Large intestine (tissue), 3 donors: ENCODE measurements at regions not wholly inside any gene's neighbourhood (a gene's known extent, or its start where the extent isn't known, plus 50 kb on each side); places are given as distances from the start of the nearest gene placed in this dataset.

ENCODE experiments used
- DNase-seq, 2 donors: peaks; one replicate each; pipeline versions ENCODE4 v3.0.0 to v3.0.0-alpha.2; 2013
- H3K27ac ChIP-seq: one replicate; pipeline ENCODE4 v1.5.1; 2013; ENCODE audit warnings: low read length
- H3K27me3 ChIP-seq: 2 replicates; pipeline ENCODE4 v1.6.1; 2013; ENCODE audit warnings: low read length; ENCODE audit not compliant: control insufficient read depth, insufficient read depth
- H3K36me3 ChIP-seq: 2 replicates; pipeline ENCODE4 v1.6.1; 2013; ENCODE audit warnings: low read length; ENCODE audit not compliant: control insufficient read depth, insufficient read depth
- H3K4me1 ChIP-seq: one replicate; pipeline ENCODE4 v1.6.1; 2013; ENCODE audit warnings: low read length; ENCODE audit not compliant: control insufficient read depth, insufficient read depth
- H3K4me3 ChIP-seq: one replicate; pipeline ENCODE4 v1.5.1; 2013; ENCODE audit warnings: low read length
- H3K9me3 ChIP-seq: one replicate; pipeline ENCODE4 v1.6.1; 2013; ENCODE audit warnings: mild to moderate bottlenecking, low read depth, low read length, moderate library complexity; ENCODE audit not compliant: control insufficient read depth
- WGBS: methylation state at CpG from one replicate; pipeline ENCODE4 v1.1.5; 2013; ENCODE audit warnings: low lambda C conversion rate; ENCODE audit not compliant: insufficient coverage; 5-methylcytosine and 5-hydroxymethylcytosine counted together

DNA sequence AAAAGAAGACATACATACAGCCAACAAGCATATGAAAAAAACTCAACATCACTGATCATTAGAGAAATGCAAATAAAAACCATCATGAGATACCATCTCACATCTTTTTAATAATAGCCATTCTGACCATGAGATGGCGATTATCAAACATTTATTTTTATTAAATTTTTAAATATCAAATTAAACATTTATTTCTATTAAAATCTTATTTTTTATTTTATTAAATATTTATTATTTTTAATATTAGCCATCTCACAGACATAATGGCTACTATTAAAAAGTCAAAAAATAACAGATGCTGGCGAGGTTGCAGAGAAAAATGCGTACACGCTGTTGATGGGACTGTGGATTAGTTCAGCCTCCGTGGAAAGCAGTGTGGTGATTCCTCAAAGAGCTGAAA, 264.8 kb upstream of the TENM4 start:
- H3K4me3 ChIP-seq: no peak overlapping the region
- H3K9me3 ChIP-seq: peaks cover 7% of the 10 kb centered on the region
- no peaks in the 10 kb centered on the region for H3K36me3 ChIP-seq
- WGBS: 63% methylated on average over 3 of the region's 5 CpGs
- H3K27ac ChIP-seq: no peak overlapping the region
- no peaks in the 10 kb centered on the region for H3K27me3 ChIP-seq
- H3K4me1 ChIP-seq: no peaks in the 10 kb centered on the region
- DNase-seq: no peak

DNA sequence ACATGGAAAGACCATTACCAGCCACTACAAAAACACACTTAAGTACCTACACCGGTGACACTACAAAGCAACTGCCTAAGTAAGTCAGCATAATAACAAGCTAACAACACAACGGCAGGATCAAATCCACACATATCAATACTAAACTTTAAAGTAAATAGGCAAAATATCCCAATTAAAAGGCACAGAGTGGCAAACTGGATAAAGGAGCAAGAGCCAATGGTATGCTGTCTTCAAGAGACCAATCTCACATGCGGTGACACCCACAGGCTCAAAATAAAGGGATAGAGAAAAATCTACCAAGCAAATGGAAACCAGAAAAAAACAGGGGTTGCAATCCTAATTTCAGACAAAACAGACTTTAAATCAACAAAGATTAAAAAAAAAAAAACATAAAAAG, 261.5 kb upstream of the TENM4 start:
- Histone ChIP-seq H3K36me3 (no peaks in the 10 kb centered on the region), H3K4me1 (no peaks in the 10 kb centered on the region), H3K9me3 (peaks cover 7% of the 10 kb centered on the region), H3K27me3 (no peaks in the 10 kb centered on the region), H3K4me3 (no peak overlapping the region), H3K27ac (no peak overlapping the region)
- WGBS: 100% methylated on average over 1 of the region's 3 CpGs
- no peak for DNase-seq

DNA sequence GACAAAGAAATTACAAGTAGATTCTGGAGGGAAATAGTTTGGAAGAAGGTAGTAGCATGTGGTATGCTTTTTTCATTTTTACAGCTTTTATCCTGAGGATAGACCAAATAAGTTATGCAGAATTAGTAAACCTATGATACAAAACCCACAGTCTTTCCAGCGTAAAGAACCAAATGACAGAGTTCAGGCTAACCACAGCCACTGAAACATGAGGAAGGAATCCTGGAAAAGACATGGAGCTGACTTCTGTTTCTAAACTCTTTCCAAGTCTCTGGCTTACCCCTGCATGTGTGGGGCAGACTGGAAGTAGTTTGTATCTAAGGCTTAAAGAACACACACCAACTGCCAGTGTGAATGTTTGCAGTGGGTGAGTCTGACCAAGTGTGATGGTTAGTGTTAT, 258.4 kb upstream of the TENM4 start:
- 100% methylated on average over 1 of the region's 1 CpG for WGBS
- no peak for DNase-seq
- no peak overlapping the region for H3K27ac ChIP-seq

DNA sequence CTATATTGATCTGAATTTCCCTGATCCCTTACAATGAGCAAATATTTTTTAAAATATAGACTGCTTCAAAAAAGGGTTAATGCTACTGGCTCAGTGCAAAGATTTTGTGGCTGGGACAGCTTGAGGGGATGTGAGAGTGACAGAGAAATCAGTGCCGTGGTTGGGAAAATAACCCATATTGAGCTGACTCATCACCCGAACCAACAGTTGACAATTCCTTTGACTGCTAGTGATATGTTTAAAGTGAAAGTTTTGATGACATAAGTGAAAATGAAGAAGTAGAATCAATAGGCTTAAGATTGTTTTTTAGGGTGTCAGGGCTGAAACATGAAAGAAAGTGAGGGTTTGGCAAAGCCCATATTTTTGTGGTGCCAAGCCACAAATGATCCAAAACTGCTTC, 257.1 kb upstream of the TENM4 start:
- WGBS: no CpG with 5 or more reads among the region's 2 CpGs
- Histone ChIP-seq H3K27me3 (no peaks in the 10 kb centered on the region), H3K4me3 (no peak overlapping the region), H3K4me1 (no peaks in the 10 kb centered on the region), H3K9me3 (peaks cover 7% of the 10 kb centered on the region), H3K36me3 (no peaks in the 10 kb centered on the region), H3K27ac (no peak overlapping the region)
- no peak for DNase-seq

More for the DNA sequence above, 258.4 kb upstream of the TENM4 start:
- Histone ChIP-seq H3K36me3 (no peaks in the 10 kb centered on the region), H3K4me3 (no peak overlapping the region), H3K27me3 (no peaks in the 10 kb centered on the region), H3K4me1 (no peaks in the 10 kb centered on the region), H3K9me3 (peaks cover 7% of the 10 kb centered on the region)

DNA sequence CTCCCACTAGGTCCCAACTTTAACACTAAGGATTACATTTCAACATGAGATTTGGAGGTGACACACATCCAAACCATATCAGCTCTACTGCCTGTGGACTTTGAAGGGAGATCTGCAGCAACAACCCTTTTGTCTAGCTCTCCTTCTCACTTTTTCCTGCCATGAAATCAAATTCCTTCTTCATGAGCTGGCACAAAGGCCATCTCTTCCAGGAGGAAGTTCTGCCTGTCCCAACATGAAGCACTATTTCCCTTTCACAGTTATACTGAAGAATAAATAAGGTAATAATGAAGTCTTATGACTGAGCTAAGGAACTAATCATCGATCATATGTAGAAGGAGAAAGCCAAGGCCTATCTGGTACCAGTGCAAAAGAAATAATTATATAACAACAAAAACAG, 253.5 kb upstream of the TENM4 start:
- Histone ChIP-seq H3K4me1 (no peaks in the 10 kb centered on the region), H3K4me3 (no peak overlapping the region), H3K9me3 (no peaks in the 10 kb centered on the region), H3K27me3 (no peaks in the 10 kb centered on the region), H3K27ac (no peak overlapping the region), H3K36me3 (no peaks in the 10 kb centered on the region)
- 80% methylated on average over 1 of the region's 1 CpG for WGBS
- DNase-seq: no peak

DNA sequence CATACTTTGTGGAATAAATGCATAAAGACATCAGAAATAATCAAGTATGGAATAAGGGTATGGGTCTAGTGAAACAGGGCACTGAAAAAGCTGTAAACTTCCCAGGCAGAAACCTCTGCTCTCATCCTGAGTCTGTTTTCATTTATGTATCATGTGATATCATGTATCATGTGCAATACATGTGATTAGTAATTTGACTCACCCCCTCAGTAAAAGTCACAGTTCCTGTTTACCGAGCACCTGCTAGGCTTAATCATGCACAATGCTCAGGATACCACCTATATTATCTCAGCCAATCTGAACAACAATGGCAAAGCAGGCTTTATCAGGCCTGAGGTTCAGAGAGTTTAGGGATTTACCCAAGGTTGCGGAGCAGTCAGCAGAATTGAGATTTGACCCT, 250.6 kb upstream of the TENM4 start:
- H3K36me3 ChIP-seq: no peaks in the 10 kb centered on the region
- no peaks in the 10 kb centered on the region for H3K9me3 ChIP-seq
- H3K27ac ChIP-seq: no peak overlapping the region
- H3K4me1 ChIP-seq: no peaks in the 10 kb centered on the region
- WGBS: no CpG with 5 or more reads among the region's 2 CpGs
- no peak for DNase-seq
- H3K27me3 ChIP-seq: no peaks in the 10 kb centered on the region
- no peak overlapping the region for H3K4me3 ChIP-seq

DNA sequence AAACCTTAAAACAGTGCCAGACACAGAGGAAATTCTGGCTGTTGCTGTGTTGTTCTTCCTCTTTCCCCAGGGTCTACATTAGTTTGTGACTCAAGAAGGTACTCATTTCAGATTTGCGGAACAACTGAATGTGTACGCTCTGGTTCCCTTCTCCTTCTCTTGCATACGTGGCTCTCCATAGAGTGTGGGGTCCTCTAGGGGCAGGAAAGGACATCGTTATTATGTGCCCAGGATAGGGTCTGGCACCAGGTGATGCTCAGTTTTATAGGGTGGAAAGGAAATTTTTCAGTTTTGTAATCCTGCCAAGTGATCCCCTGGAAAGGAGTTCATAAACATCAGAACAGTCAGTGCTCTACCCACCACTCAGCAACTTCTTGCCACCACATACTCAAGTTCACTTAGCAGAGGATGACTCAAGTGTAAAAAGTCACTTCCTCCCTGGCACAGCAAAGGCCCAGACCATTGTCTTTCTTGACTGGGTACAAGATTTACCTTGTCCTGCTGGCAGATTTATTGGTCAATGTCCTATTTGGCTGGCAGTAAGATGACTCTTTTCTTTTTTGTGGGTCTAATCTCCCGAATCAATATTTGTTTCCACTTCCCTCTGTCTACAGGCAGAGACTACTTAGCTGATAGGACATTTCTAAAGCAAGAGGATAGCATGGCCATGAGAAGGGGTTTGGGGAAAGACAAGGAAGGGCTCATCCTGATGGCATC, 246.0 kb upstream of the TENM4 start:
- no peaks in the 10 kb centered on the region for H3K27me3 ChIP-seq
- WGBS: no CpG with 5 or more reads among the region's 5 CpGs
- H3K27ac ChIP-seq: no peak overlapping the region

DNA sequence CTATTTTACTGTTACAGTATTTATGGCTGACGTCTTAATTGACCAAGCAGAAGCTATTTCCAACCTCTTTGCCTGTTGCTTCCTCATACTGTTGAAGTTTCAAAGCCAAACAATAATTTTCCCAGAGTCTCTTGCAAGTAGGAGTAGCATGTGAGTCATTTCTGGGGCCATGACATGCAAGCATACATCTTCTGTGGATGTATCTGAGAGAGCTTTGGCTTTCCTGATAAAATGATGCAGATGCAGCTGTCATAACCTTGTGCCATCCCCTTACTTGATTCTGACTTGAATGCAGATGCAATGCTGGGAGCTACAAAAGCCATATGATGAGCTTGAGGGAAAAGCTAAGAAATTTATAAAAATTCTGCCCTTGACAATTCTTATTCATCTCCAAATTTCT, 243.1 kb upstream of the TENM4 start:
- Histone ChIP-seq H3K9me3 (no peaks in the 10 kb centered on the region), H3K27me3 (no peaks in the 10 kb centered on the region), H3K36me3 (no peaks in the 10 kb centered on the region), H3K4me1 (no peaks in the 10 kb centered on the region), H3K4me3 (no peak overlapping the region), H3K27ac (no peak overlapping the region)
- no CpG with 5 or more reads among the region's 1 CpG for WGBS
- no peak for DNase-seq

More for the DNA sequence above, 246.0 kb upstream of the TENM4 start:
- Histone ChIP-seq H3K4me1 (no peaks in the 10 kb centered on the region), H3K9me3 (no peaks in the 10 kb centered on the region), H3K4me3 (no peak overlapping the region), H3K36me3 (no peaks in the 10 kb centered on the region)
- DNase-seq: no peak

DNA sequence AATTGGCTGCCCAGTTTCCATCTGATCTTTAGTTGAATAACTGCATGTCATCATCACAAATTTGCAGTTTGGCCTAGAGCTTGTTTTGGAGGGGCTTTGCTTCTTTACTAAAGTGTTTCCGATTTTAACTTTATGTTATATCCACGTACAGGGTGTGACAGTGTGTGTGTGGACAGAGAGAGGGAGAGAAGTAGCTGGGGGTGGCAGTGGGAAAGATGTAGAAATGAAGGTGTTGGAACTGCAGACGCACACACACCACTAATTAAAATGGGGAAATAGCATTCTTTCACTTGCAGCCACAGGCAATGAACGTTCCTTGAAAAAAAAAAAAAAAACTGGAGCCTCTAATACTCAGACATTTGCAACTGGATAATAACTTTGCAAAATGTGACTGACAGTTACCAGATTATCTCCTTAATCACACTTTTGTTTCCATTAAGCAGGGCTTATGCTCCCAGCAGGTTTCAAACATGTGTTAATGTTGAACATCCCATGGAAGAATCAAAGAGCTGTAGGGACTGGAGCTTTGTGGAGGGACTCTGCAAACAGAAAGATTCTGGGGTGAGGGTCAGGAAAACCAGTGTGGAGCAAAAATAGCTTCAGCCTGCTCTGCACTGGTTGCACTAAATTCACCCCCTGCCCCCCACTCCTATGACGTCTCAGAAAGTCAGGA, 238.1 kb upstream of the TENM4 start:
- no peaks in the 10 kb centered on the region for H3K27me3 ChIP-seq
- H3K27ac ChIP-seq: no peak overlapping the region
- no peaks in the 10 kb centered on the region for H3K36me3 ChIP-seq
- H3K4me1 ChIP-seq: no peaks in the 10 kb centered on the region
- H3K4me3 ChIP-seq: no peak overlapping the region
- no peak for DNase-seq
- H3K9me3 ChIP-seq: no peaks in the 10 kb centered on the region
- WGBS: 57% methylated on average over 1 of the region's 5 CpGs

DNA sequence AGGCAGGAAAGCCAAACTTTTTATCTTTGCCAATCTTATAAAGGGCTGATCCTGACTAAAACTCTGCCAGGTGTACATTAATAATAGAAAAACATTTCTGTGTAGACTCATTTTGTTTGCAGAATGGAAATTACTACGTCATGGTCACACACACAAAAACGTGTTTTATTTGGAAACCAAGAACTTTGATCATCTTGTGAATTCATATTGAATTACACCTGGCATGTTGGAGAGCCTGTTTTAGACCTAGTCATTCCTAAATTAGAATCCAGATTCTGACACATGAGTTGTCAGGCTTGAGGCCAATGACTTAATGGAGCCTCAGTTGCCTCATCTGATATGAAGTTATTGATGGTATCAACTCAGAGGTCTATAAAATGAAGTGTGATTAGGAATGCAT, 235.6 kb upstream of the TENM4 start:
- H3K36me3 ChIP-seq: no peaks in the 10 kb centered on the region
- no peaks in the 10 kb centered on the region for H3K27me3 ChIP-seq
- no peak overlapping the region for H3K27ac ChIP-seq
- no peak for DNase-seq
- 75% methylated on average over 2 of the region's 2 CpGs for WGBS
- no peaks in the 10 kb centered on the region for H3K4me1 ChIP-seq
- no peaks in the 10 kb centered on the region for H3K9me3 ChIP-seq
- H3K4me3 ChIP-seq: no peak overlapping the region

DNA sequence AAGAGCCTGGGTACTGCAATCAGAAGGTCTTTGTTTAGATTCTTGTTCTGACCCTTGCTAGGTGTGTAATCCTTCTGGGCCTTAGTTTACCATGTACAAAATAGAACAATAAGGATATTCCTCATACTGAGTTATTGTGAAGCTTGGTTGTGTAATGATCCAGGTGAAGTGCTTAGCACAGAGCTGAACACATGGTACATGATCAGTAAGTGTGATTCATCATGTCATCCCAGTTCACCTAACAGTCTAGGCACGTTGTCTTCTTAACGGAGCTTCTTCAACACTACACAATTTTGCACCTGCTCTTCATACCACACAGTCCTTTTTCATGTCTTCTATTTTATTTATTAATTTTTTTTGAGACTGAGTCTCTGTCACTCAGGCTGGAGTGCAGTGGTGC, 234.3 kb upstream of the TENM4 start:
- 85% methylated on average over 2 of the region's 2 CpGs for WGBS
- no peak overlapping the region for H3K4me3 ChIP-seq
- H3K4me1 ChIP-seq: peaks cover 3% of the 10 kb centered on the region
- no peaks in the 10 kb centered on the region for H3K36me3 ChIP-seq
- DNase-seq: no peak
- no peak overlapping the region for H3K27ac ChIP-seq
- H3K9me3 ChIP-seq: no peaks in the 10 kb centered on the region
- no peaks in the 10 kb centered on the region for H3K27me3 ChIP-seq
